HFFc6 (cell line): ENCODE measurements at regions not wholly inside any gene's neighbourhood (a gene's known extent, or its start where the extent isn't known, plus 50 kb on each side); places are given as distances from the start of the nearest gene placed in this dataset.
"Not testable (repeated sequence)": the region's sequence is repeated elsewhere in the genome, so short reads cannot be mapped to it uniquely, and the experiment has no call there.

Experiments used
- DNase-seq: peaks from one replicate; pipeline ENCODE4 v3.0.0-alpha.2; 2018
- H3K27ac Mint-ChIP-seq: 2 replicates; pipeline ENCODE4 v1.8.0; 2020; ENCODE audit warnings: mild to moderate bottlenecking, mixed read lengths
- H3K27me3 Mint-ChIP-seq: 2 replicates; pipeline ENCODE4 v1.8.0; 2021; ENCODE audit warnings: mild to moderate bottlenecking, moderate library complexity, mixed read lengths; ENCODE audit not compliant: insufficient read depth
- H3K36me3 Mint-ChIP-seq: 2 replicates; pipeline ENCODE4 v1.8.0; 2021; ENCODE audit warnings: low read depth, mixed read lengths
- H3K4me1 Mint-ChIP-seq: 2 replicates; pipeline ENCODE4 v1.8.0; 2020; ENCODE audit warnings: low read depth, mixed read lengths
- H3K4me3 Mint-ChIP-seq: 2 replicates; pipeline ENCODE4 v1.8.0; 2020; ENCODE audit warnings: mild to moderate bottlenecking, moderate library complexity, mixed read lengths
- H3K9me3 Mint-ChIP-seq: 2 replicates; pipeline ENCODE4 v1.8.0; 2020; ENCODE audit warnings: mild to moderate bottlenecking, mixed read lengths
- TF ChIP-seq, protein P1 (sequence below): fragments of 200-600 bp; sonication (generic); IDR thresholded peaks from 2 replicates; pipeline ENCODE4 v1.5.0; 2021; ENCODE audit warnings: antibody characterized with exemption, mild to moderate bottlenecking

GRCh38 chr9:24011009-24011717 lies 185.1 kb upstream of the ELAVL2 start:
- no peak overlapping the region for H3K4me3 Mint-ChIP-seq
- no peaks in the 10 kb centered on the region for H3K36me3 Mint-ChIP-seq
- TF ChIP-seq, protein P1, sequence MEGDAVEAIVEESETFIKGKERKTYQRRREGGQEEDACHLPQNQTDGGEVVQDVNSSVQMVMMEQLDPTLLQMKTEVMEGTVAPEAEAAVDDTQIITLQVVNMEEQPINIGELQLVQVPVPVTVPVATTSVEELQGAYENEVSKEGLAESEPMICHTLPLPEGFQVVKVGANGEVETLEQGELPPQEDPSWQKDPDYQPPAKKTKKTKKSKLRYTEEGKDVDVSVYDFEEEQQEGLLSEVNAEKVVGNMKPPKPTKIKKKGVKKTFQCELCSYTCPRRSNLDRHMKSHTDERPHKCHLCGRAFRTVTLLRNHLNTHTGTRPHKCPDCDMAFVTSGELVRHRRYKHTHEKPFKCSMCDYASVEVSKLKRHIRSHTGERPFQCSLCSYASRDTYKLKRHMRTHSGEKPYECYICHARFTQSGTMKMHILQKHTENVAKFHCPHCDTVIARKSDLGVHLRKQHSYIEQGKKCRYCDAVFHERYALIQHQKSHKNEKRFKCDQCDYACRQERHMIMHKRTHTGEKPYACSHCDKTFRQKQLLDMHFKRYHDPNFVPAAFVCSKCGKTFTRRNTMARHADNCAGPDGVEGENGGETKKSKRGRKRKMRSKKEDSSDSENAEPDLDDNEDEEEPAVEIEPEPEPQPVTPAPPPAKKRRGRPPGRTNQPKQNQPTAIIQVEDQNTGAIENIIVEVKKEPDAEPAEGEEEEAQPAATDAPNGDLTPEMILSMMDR: no peak
- H3K27me3 Mint-ChIP-seq: no peaks in the 10 kb centered on the region
- DNase-seq: no peak
- H3K4me1 Mint-ChIP-seq: no peaks in the 10 kb centered on the region
- H3K9me3 Mint-ChIP-seq: peaks cover 10% of the 10 kb centered on the region
- H3K27ac Mint-ChIP-seq: no peak overlapping the region

DNA sequence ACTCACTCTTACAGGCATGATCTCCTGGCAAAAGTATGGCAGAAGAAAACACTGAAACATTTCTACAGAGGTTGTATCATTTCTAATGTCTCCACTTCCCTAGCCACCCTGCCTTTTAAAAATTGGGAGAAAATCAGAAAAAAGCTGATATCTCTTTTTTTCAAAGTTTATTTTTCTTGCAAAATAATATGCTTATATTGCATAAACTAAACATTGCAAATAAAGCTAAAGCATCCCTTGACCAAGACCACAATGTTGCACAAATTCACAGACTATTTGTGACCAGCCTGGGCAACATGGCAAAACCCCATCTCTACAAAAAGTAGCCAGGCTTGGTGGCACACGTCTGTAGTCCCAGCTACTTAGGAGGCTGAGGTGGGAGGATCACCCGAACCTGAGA lies 183.3 kb upstream of the ELAVL2 start:
- H3K9me3 Mint-ChIP-seq: peaks cover 13% of the 10 kb centered on the region
- H3K4me3 Mint-ChIP-seq: no peak overlapping the region
- no peaks in the 10 kb centered on the region for H3K36me3 Mint-ChIP-seq
- H3K27ac Mint-ChIP-seq: no peak overlapping the region
- no peaks in the 10 kb centered on the region for H3K4me1 Mint-ChIP-seq
- TF ChIP-seq, protein P1: no peak
- DNase-seq: no peak
- no peaks in the 10 kb centered on the region for H3K27me3 Mint-ChIP-seq

GRCh38 chr9:24007185-24007584 lies 181.1 kb upstream of the ELAVL2 start:
- DNase-seq: no peak
- TF ChIP-seq, protein P1: no peak
- Mint-ChIP-seq H3K36me3 (no peaks in the 10 kb centered on the region), H3K4me3 (no peak overlapping the region), H3K9me3 (peaks cover 10% of the 10 kb centered on the region), H3K27me3 (no peaks in the 10 kb centered on the region; the same call in 1 of the 2 replicates), H3K4me1 (no peaks in the 10 kb centered on the region), H3K27ac (no peak overlapping the region)

- not testable (repeated sequence) for H3K4me1 Mint-ChIP-seq, H3K27ac Mint-ChIP-seq, H3K36me3 Mint-ChIP-seq, H3K4me3 Mint-ChIP-seq, H3K27me3 Mint-ChIP-seq, DNase-seq
- peaks cover 45% of the 10 kb centered on the region for H3K9me3 Mint-ChIP-seq
Observed at GRCh38 chr9:23991874-23992273, 165.8 kb upstream of the ELAVL2 start.

GRCh38 chr9:23979491-23979890 lies 153.5 kb upstream of the ELAVL2 start:
- Mint-ChIP-seq H3K27me3 (no peaks in the 10 kb centered on the region), H3K4me3 (no peak overlapping the region), H3K27ac (no peak overlapping the region), H3K36me3 (no peaks in the 10 kb centered on the region), H3K9me3 (peaks cover 35% of the 10 kb centered on the region), H3K4me1 (no peaks in the 10 kb centered on the region)
- TF ChIP-seq, protein P1: no peak
- DNase-seq: no peak

GRCh38 chr9:23962101-23962500 lies 136.1 kb upstream of the ELAVL2 start:
- Mint-ChIP-seq H3K36me3 (no peaks in the 10 kb centered on the region), H3K9me3 (peaks cover 48% of the 10 kb centered on the region), H3K4me1 (no peaks in the 10 kb centered on the region), H3K27me3 (no peaks in the 10 kb centered on the region), H3K27ac (no peak overlapping the region), H3K4me3 (no peak overlapping the region)
- TF ChIP-seq, protein P1: no peak
- no peak for DNase-seq
